ENCODE measurements at regions not wholly inside any gene's neighbourhood (a gene's known extent, or its start where the extent isn't known, plus 50 kb on each side); places are given as distances from the start of the nearest gene placed in this dataset.
A peak's percentile ranks its signal among the peaks of the same experiment; 100 is the strongest.

DNA sequence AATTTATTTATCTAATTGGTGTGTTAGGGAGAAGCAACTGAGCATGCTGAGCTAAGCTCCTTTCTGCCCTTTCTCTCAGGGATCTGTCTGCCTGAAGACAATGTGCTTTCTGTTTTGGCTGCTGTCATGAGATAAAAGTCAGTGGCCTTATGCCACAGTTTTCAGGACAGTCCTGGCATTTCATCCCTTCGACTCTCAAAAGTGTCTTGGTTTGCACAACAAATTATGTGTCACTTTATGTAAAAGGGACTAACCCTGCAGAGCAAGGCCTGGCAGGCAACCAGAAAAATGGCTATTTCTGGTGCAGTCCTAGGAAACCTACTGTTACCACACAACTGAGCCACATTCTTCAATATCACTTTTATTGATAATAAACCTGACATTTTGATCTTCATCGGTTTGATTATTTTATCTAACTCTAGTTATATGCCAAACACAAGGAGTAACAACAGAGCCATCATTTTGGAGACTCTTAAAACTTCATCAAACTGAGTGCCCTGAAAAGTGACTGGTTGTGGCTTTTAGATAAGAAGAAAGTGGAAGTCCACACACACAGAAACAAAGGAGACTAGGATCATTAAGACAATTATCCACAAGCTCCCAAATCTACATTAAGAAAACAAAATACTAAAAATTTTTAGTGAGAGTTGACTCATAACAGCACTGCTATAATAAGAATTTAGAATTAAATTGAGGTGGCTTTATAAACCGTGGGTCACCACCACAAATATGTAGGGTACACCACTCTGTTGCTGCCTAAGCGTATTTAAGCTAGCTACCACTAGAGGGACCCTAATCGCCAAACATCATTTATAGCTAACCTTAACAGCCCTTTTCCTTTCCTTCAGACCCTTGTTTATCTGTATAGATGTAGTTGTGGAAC is 95.9 kb upstream of the PTPN13 start:
- TF ChIP-seq, protein P1, sequence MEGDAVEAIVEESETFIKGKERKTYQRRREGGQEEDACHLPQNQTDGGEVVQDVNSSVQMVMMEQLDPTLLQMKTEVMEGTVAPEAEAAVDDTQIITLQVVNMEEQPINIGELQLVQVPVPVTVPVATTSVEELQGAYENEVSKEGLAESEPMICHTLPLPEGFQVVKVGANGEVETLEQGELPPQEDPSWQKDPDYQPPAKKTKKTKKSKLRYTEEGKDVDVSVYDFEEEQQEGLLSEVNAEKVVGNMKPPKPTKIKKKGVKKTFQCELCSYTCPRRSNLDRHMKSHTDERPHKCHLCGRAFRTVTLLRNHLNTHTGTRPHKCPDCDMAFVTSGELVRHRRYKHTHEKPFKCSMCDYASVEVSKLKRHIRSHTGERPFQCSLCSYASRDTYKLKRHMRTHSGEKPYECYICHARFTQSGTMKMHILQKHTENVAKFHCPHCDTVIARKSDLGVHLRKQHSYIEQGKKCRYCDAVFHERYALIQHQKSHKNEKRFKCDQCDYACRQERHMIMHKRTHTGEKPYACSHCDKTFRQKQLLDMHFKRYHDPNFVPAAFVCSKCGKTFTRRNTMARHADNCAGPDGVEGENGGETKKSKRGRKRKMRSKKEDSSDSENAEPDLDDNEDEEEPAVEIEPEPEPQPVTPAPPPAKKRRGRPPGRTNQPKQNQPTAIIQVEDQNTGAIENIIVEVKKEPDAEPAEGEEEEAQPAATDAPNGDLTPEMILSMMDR (IDR thresholded peaks at IDR 0.05), result peak; percentile 79
- no peaks in the 10 kb centered on the region for H3K27me3 ChIP-seq (replicated peaks; ENCODE audit: insufficient read depth)
- H3K4me3 ChIP-seq, result no peak overlapping the region
- H3K4me1 ChIP-seq (ENCODE audit: control insufficient read depth in 1 of 2, low read depth in 2 of 2), result no peaks in the 10 kb centered on the region
- H3K27ac ChIP-seq, result no peak overlapping the region
- no peaks in the 10 kb centered on the region for H3K36me3 ChIP-seq
- no peaks in the 10 kb centered on the region for H3K9me3 ChIP-seq
- ATAC-seq (ENCODE audit: insufficient number of reproducible peaks, low FRiP score, low read depth) (no peak), DNase-seq (ENCODE audit: low spot score) (no peak)

DNA sequence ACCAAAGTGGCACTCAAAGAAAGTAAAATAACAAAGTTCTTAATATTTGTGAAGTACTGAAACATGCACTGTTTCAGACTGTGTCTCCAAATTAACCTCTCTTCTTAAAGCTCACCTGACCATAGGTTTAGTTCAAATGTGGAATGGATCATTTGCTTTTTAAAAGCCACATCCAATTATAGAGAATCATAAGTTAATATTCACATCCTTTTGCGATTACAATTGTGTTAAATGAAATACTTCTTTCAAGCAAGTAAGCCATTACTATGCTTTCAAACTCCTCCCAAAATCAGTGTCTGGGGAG is 95.3 kb upstream of the PTPN13 start:
- DNase-seq (ENCODE audit: low spot score) (no peak), ATAC-seq (ENCODE audit: insufficient number of reproducible peaks, low FRiP score, low read depth) (no peak)
- no peaks in the 10 kb centered on the region for H3K9me3 ChIP-seq

DNA sequence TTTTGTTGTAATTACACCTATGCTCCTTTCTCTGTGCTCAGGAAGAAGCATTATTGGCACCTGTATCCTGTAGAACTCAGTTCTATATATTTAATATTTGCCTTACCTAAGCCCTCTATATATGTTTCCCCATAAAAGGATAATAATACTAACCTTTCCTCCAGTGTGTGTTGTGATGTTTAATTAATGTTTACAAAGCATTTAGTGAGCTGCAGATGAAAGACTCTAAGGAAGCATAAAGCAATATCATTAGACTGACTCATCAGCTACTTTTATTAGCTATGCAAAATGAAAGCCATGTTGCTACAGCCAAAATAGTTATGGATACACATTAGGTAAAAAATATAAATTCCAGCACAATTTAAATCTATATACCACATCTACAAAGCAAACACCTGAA is 93.6 kb upstream of the PTPN13 start:
- DNase-seq (ENCODE audit: low spot score), result no peak
- H3K27me3 ChIP-seq (replicated peaks; ENCODE audit: insufficient read depth), result no peaks in the 10 kb centered on the region
- no peak overlapping the region for H3K4me3 ChIP-seq
- H3K36me3 ChIP-seq, result no peaks in the 10 kb centered on the region
- no peak overlapping the region for H3K27ac ChIP-seq
- TF ChIP-seq, protein P1 (IDR thresholded peaks at IDR 0.05), result no peak
- no peak for ATAC-seq (ENCODE audit: insufficient number of reproducible peaks, low FRiP score, low read depth)
- H3K9me3 ChIP-seq, result no peaks in the 10 kb centered on the region
- H3K4me1 ChIP-seq (ENCODE audit: control insufficient read depth in 1 of 2, low read depth in 2 of 2), result no peaks in the 10 kb centered on the region

More for the DNA sequence above, 95.3 kb upstream of the PTPN13 start:
- TF ChIP-seq, protein P1 (IDR thresholded peaks at IDR 0.05), result no peak
- Histone ChIP-seq H3K4me3 (no peak overlapping the region), H3K4me1 (ENCODE audit: control insufficient read depth in 1 of 2, low read depth in 2 of 2) (no peaks in the 10 kb centered on the region), H3K36me3 (no peaks in the 10 kb centered on the region), H3K27ac (no peak overlapping the region), H3K27me3 (replicated peaks; ENCODE audit: insufficient read depth) (no peaks in the 10 kb centered on the region)

DNA sequence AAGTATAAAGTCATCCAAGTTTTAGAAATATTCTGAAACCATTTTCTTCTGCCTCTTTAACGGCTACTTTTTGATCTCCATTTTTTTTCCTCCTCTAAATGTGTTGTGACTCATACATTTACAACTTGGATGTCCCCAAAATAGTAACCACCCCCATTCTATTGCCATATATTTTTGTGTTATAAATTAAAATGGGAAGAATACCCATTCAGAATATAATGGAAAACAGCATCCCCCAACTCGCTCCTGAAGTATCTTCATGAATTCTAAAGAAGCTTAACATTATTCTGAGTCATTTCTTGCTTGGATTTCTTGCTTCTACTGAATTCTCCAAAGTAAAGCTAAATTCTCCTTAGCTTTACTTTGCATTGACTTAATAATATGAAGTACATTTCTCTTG is 92.0 kb upstream of the PTPN13 start:
- TF ChIP-seq, protein P1 (IDR thresholded peaks at IDR 0.05), result no peak
- no peaks in the 10 kb centered on the region for H3K9me3 ChIP-seq
- no peaks in the 10 kb centered on the region for H3K27me3 ChIP-seq (replicated peaks; ENCODE audit: insufficient read depth)
- DNase-seq (ENCODE audit: low spot score) (no peak), ATAC-seq (ENCODE audit: insufficient number of reproducible peaks, low FRiP score, low read depth) (no peak)
- H3K36me3 ChIP-seq, result no peaks in the 10 kb centered on the region
- H3K27ac ChIP-seq, result no peak overlapping the region
- no peaks in the 10 kb centered on the region for H3K4me1 ChIP-seq (ENCODE audit: control insufficient read depth in 1 of 2, low read depth in 2 of 2)
- no peak overlapping the region for H3K4me3 ChIP-seq

DNA sequence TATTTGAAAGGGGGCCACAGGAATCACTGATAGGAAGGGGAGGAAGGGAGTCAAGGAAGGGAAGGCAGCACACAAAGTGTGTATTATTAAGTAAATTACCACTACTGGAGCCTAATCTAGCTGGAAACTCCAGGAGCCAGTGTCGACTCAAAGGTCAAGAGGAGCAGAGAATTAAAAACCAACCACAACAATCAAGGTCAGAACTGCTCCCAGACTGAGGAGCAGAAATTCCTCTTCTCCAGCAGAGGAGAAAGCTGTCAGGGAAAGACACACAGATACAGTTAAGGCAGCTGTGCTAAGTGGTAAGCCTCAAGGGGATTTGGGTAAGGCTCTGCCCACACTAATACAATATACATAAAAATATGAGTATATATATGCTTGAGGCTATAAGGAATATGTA is 87.5 kb upstream of the PTPN13 start:
- H3K27me3 ChIP-seq (replicated peaks; ENCODE audit: insufficient read depth), result no peaks in the 10 kb centered on the region
- DNase-seq (ENCODE audit: low spot score), result no peak
- H3K9me3 ChIP-seq, result no peaks in the 10 kb centered on the region
- no peak overlapping the region for H3K27ac ChIP-seq
- H3K4me3 ChIP-seq, result no peak overlapping the region
- no peak for ATAC-seq (ENCODE audit: insufficient number of reproducible peaks, low FRiP score, low read depth)
- TF ChIP-seq, protein P1 (IDR thresholded peaks at IDR 0.05), result no peak
- H3K4me1 ChIP-seq (ENCODE audit: control insufficient read depth in 1 of 2, low read depth in 2 of 2), result peaks cover 0 to 13% of the 10 kb centered on the region in 2 donors
- no peaks in the 10 kb centered on the region for H3K36me3 ChIP-seq
